ENCODE measurements at regions not wholly inside any gene's neighbourhood (a gene's known extent, or its start where the extent isn't known, plus 50 kb on each side); places are given as distances from the start of the nearest gene placed in this dataset.

GRCh38 chr16:64304951-64305350 lies 816.9 kb downstream of the CDH11 start:
- CTCF ChIA-PET, result no interaction called here
- no peak overlapping the region for H3K27ac Mint-ChIP-seq
- H3K36me3 Mint-ChIP-seq, result no peaks in the 10 kb centered on the region

DNA sequence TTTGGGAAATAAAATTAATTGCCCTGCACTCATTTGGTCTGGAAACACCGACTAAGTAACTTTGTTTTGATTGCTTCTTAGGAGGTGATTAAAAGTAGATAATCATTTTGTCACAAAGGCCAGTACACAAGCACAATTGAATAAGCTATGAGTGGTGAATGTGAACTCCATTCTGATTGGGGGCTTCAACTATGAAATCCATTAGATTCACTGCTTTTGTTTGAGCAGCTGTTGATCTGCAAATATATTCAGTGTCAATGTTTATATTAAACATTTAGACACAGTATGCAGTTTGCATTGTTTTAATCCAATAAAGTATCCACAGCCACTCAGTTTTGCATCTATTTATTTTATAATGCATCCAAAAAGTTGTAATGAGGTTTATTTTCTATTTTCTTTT lies 817.5 kb downstream of the CDH11 start:
- no peak for DNase-seq
- ChIA-PET POLR2A (no interaction called here), CTCF (no interaction called here)
- intact Hi-C loops (cut with micrococcal nuclease), result no loop called here
- no peaks in the 10 kb centered on the region for H3K36me3 Mint-ChIP-seq
- no peaks in the 10 kb centered on the region for H3K4me1 Mint-ChIP-seq (ENCODE audit: low read depth)
- peaks cover 22% of the 10 kb centered on the region for H3K9me3 Mint-ChIP-seq
- H3K27ac Mint-ChIP-seq, result no peak overlapping the region
- no peaks in the 10 kb centered on the region for H3K27me3 Mint-ChIP-seq
- no peak overlapping the region for H3K4me3 Mint-ChIP-seq

More at GRCh38 chr16:64304951-64305350, 816.9 kb downstream of the CDH11 start:
- POLR2A ChIA-PET, result no interaction called here
- Mint-ChIP-seq H3K9me3 (peaks cover 28% of the 10 kb centered on the region), H3K4me1 (ENCODE audit: low read depth) (no peaks in the 10 kb centered on the region), H3K27me3 (no peaks in the 10 kb centered on the region), H3K4me3 (no peak overlapping the region)
- intact Hi-C loops (cut with micrococcal nuclease), result no loop called here
- no peak for DNase-seq

DNA sequence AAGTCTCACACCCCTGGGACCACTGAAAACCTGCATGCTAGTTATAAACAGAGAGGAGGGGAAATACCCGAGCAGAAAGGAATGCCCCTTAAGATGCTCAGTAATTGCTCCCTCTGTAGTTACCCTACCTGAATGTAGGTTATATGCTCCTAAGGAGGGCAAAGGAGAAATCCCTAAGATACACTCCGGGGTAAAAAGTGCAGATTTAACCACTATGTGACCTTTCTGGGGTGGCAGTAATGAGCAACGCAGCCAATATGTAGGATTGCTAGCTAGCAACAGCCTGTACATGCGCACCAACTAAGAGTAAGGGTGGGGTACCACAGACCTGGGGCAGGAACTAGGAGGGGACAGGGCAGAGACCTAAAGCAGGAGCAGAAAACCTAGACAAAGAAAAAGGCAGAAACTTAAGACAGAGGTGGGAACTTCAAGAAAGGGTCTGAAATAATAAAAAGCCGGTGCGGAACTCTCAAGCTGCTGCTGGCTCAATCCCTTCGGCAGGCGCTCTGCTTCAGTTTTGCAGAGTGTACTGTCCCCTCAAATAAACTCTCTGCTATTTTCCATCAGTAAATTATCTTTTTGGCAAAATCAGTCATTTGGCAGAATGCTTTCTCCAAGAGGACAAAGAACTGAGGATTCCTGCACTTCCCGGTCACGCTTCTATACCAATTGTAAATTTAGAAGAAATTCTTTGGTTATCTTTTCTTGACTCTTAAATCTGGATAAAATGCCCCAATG lies 823.8 kb downstream of the CDH11 start:
- Mint-ChIP-seq H3K27me3 (no peaks in the 10 kb centered on the region), H3K4me1 (ENCODE audit: low read depth) (no peaks in the 10 kb centered on the region), H3K4me3 (no peak overlapping the region), H3K27ac (no peak overlapping the region), H3K36me3 (peaks cover 1% of the 10 kb centered on the region), H3K9me3 (peaks cover 29% of the 10 kb centered on the region)
- POLR2A ChIA-PET, result no interaction called here
- intact Hi-C loops (cut with micrococcal nuclease), result no loop called here
- CTCF ChIA-PET, result no interaction called here
- no peak for DNase-seq

DNA sequence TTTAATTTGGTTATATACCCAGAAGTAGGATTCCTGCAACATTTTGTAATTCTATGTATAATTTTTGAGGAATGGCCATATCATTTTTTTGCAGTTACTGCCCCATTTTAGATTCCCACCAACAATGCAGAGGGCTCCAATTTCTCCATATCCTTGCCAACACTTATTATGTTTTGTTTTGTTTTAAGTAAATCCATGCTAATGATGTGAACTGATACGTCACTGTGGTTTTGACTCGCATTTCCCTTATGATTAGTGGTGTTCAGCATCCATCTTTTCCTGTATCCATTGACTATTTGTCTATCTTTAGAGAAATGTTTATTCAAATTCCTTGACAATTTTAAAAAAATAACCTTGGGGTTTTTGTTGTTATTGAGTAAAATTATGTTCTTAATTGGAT lies 826.4 kb downstream of the CDH11 start:
- intact Hi-C loops (cut with micrococcal nuclease), result no loop called here
- ChIA-PET CTCF (no interaction called here), POLR2A (no interaction called here)
- peaks cover 1% of the 10 kb centered on the region for H3K36me3 Mint-ChIP-seq
- DNase-seq, result no peak
- H3K4me1 Mint-ChIP-seq (ENCODE audit: low read depth), result no peaks in the 10 kb centered on the region
- no peak overlapping the region for H3K27ac Mint-ChIP-seq
- no peaks in the 10 kb centered on the region for H3K27me3 Mint-ChIP-seq
- peaks cover 34% of the 10 kb centered on the region for H3K9me3 Mint-ChIP-seq
- no peak overlapping the region for H3K4me3 Mint-ChIP-seq

- Mint-ChIP-seq H3K27ac (no peak overlapping the region), H3K36me3 (peaks cover under 1% of the 10 kb centered on the region), H3K27me3 (no peaks in the 10 kb centered on the region), H3K9me3 (peaks cover 31% of the 10 kb centered on the region), H3K4me3 (no peak overlapping the region), H3K4me1 (ENCODE audit: low read depth) (no peaks in the 10 kb centered on the region)
- ChIA-PET CTCF (no interaction called here), POLR2A (no interaction called here)
- no peak for DNase-seq
- intact Hi-C loops (cut with micrococcal nuclease), result no loop called here
Observed at GRCh38 chr16:64292953-64293352, 828.9 kb downstream of the CDH11 start.

DNA sequence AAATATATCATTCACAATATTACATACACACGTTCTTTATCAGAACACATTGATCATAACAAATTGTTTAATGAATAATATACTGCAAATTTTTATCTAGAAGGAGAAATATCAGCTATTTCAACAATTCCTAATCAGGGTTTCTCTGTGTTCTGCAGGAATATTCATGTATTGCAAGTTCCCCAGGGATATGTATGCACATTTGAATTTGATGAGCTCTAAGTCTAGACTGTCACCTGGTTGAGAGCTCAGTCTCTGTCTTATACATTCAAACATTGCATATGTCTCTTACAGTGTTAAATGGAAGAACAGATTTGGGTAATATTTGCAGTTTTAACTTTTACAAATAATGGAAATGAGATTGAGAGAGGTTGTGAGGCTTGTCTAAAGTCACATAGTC lies 829.7 kb downstream of the CDH11 start:
- Mint-ChIP-seq H3K27me3 (no peaks in the 10 kb centered on the region), H3K27ac (no peak overlapping the region), H3K4me1 (ENCODE audit: low read depth) (no peaks in the 10 kb centered on the region), H3K9me3 (peaks cover 34% of the 10 kb centered on the region), H3K4me3 (no peak overlapping the region), H3K36me3 (no peaks in the 10 kb centered on the region)
- CTCF ChIA-PET, result no interaction called here
- POLR2A ChIA-PET, result no interaction called here
- DNase-seq, result no peak
- intact Hi-C loops (cut with micrococcal nuclease), result no loop called here

DNA sequence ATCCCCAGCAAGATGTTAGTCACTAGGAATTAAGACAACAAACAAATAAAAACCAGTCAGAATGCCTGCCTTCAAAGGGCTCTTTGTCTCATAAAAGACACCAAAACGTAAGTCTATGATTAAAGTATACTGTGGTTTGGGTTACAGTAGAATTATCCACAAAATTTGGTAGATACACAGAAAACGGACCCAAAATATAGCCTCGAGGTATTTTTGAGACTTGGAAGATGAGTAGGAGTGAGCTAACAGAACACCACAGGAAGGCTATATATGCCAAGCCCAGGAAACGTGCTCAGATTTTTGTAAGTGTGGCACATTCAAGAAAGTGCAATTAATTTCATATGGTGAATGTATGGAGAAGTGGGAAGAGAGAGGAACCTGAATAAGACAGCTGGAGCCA lies 831.4 kb downstream of the CDH11 start:
- Mint-ChIP-seq H3K4me1 (ENCODE audit: low read depth) (no peaks in the 10 kb centered on the region), H3K27me3 (no peaks in the 10 kb centered on the region), H3K9me3 (peaks cover 33% of the 10 kb centered on the region), H3K4me3 (no peak overlapping the region), H3K27ac (no peak overlapping the region), H3K36me3 (no peaks in the 10 kb centered on the region)
- no peak for DNase-seq
- ChIA-PET POLR2A (no interaction called here), CTCF (no interaction called here)
- intact Hi-C loops (cut with micrococcal nuclease), result no loop called here

DNA sequence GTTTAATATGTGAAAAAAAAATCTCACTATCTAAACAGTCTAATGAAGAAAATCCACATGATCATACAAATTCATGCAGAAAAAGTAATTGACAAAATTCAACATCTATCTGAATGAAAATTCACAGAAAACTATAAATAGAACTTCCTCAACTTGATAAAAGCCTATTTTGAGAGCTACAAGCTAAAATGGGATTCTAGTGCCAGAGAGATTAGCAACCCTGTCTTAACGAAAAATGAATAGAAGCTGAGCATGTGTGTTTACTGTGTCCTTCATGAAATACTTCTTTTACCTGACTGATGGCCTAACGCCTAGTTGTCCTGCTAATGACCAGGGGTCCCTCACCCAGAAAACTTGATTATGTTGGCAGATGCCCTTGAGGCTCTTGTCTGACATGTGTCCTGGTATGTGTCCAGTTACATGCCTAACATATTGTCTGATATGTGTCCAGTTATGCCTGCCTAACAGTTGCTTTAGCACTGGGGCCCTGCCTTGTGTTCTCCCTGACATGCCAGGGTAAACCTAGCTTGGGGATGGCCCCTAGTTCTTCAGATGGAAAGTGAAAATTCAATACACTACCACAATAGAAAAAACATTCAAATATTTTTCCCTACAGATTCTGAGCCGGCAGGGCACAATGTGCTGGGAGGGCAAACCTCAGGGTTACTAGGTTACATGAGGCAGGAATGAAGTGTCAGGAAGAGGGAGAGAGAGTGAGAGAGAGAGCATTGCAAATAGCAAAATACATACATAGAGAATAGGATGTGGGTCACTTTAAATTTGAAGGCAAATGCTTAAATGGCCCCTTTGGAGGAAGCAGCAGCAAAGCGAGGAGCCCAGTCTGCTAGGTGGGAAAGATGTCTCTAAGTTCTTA lies 834.0 kb downstream of the CDH11 start:
- CTCF ChIA-PET, result no interaction called here
- Mint-ChIP-seq H3K4me1 (ENCODE audit: low read depth) (no peaks in the 10 kb centered on the region), H3K27ac (no peak overlapping the region), H3K9me3 (peaks cover 28% of the 10 kb centered on the region), H3K4me3 (no peak overlapping the region), H3K36me3 (no peaks in the 10 kb centered on the region), H3K27me3 (no peaks in the 10 kb centered on the region)
- POLR2A ChIA-PET, result no interaction called here
- intact Hi-C loops (cut with micrococcal nuclease), result no loop called here
- no peak for DNase-seq

DNA sequence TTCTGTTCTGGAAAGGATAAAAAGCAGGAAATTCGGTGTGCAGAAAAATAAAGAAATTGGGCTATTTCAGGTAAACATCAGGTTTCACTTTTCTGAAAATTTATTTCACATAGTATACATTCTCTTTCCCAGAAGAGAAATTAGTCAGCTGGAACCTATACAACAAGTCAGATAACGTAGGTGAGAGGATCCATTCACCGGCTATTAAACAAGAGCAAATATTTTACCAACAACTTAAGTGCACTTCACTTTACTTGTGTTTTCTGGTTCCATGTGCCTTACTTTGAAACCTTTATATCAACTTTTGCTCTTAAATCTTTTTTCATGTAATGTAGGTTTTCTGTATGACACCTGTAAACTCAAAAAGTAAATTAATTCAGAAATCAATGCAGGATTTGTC lies 839.7 kb downstream of the CDH11 start:
- H3K9me3 Mint-ChIP-seq, result peaks cover 19% of the 10 kb centered on the region
- no peaks in the 10 kb centered on the region for H3K4me1 Mint-ChIP-seq (ENCODE audit: low read depth)
- intact Hi-C loops (cut with micrococcal nuclease), result no loop called here
- ChIA-PET CTCF (no interaction called here), POLR2A (no interaction called here)
- DNase-seq, result no peak
- no peaks in the 10 kb centered on the region for H3K36me3 Mint-ChIP-seq
- no peak overlapping the region for H3K27ac Mint-ChIP-seq
- no peak overlapping the region for H3K4me3 Mint-ChIP-seq
- H3K27me3 Mint-ChIP-seq, result no peaks in the 10 kb centered on the region

DNA sequence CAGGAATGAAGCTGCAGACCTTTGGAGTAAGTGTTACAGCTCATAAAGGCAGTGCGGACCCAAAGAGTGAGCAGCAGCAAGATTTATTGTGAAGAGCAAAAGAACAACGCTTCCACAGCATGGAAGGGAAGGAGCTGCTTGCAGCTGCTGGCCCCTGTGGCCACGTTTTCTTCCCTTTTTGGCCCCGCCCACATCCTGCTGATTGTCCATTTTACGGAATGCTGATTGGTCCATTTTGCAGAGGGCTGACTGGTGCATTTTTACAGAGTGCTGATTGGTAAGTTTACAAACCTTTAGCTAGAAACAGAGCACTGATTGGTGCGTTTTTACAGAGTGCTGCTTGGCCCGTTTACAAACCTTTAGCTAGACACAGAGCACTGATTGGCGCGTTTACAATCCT lies 841.5 kb downstream of the CDH11 start:
- no peaks in the 10 kb centered on the region for H3K27me3 Mint-ChIP-seq
- H3K4me1 Mint-ChIP-seq (ENCODE audit: low read depth), result no peaks in the 10 kb centered on the region
- ChIA-PET POLR2A (no interaction called here), CTCF (no interaction called here)
- no peak overlapping the region for H3K4me3 Mint-ChIP-seq
- H3K36me3 Mint-ChIP-seq, result no peaks in the 10 kb centered on the region
- no peak for DNase-seq
- H3K9me3 Mint-ChIP-seq, result peaks cover 25% of the 10 kb centered on the region
- H3K27ac Mint-ChIP-seq, result no peak overlapping the region
- intact Hi-C loops (cut with micrococcal nuclease), result no loop called here

DNA sequence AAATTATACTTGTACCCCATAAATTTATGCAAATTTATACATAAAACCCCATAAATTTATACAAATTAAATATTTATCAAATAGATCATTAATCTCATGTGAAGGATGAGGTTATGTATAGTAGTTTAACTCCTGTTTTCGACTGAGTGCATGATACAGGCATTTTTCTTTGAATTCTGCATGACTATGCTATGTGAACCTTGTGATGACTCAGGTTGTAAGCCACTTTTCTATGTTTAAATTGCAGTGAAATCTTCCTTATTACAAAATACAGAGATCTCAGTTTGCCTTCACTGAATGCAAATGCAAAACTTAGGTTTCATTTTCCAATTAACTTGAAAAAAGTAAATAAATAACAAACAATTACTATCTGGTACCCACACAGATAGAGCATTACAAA lies 843.7 kb downstream of the CDH11 start:
- no peak overlapping the region for H3K4me3 Mint-ChIP-seq
- ChIA-PET POLR2A (no interaction called here), CTCF (no interaction called here)
- no peaks in the 10 kb centered on the region for H3K4me1 Mint-ChIP-seq (ENCODE audit: low read depth)
- intact Hi-C loops (cut with micrococcal nuclease), result no loop called here
- no peaks in the 10 kb centered on the region for H3K36me3 Mint-ChIP-seq
- no peak for DNase-seq
- no peaks in the 10 kb centered on the region for H3K27me3 Mint-ChIP-seq
- H3K27ac Mint-ChIP-seq, result no peak overlapping the region
- peaks cover 18% of the 10 kb centered on the region for H3K9me3 Mint-ChIP-seq

GRCh38 chr16:64276646-64277045 lies 845.2 kb downstream of the CDH11 start:
- peaks cover 18% of the 10 kb centered on the region for H3K9me3 Mint-ChIP-seq

DNA sequence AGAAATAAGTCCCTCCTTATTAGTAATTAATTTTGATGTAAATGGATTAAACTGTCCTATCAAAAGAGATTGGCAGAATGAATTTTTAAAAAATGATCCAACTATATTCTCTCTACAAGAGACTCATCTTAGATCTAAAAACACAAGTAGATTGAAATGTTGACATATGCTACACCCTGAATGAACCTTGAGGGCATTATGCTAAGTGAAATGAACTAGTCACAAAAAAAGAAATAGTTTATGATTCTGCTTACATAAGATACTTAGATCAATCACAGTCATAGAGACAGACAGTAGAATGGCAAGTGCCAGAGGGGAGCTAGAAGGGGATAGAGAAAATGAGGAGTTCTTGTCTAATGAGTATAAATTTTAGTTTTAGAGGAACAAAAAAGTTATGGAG lies 849.8 kb downstream of the CDH11 start:
- intact Hi-C loops (cut with micrococcal nuclease), result no loop called here
- Mint-ChIP-seq H3K27ac (no peak overlapping the region), H3K4me3 (no peak overlapping the region), H3K4me1 (ENCODE audit: low read depth) (no peaks in the 10 kb centered on the region), H3K27me3 (no peaks in the 10 kb centered on the region), H3K36me3 (no peaks in the 10 kb centered on the region), H3K9me3 (peaks cover 23% of the 10 kb centered on the region)
- ChIA-PET POLR2A (no interaction called here), CTCF (no interaction called here)
- DNase-seq, result no peak

More at GRCh38 chr16:64276646-64277045, 845.2 kb downstream of the CDH11 start:
- Mint-ChIP-seq H3K4me1 (ENCODE audit: low read depth) (no peaks in the 10 kb centered on the region), H3K36me3 (no peaks in the 10 kb centered on the region), H3K4me3 (no peak overlapping the region), H3K27ac (no peak overlapping the region), H3K27me3 (no peaks in the 10 kb centered on the region)
- intact Hi-C loops (cut with micrococcal nuclease), result no loop called here
- ChIA-PET POLR2A (no interaction called here), CTCF (no interaction called here)
- DNase-seq, result no peak
